ENCODE measurements at regions not wholly inside any gene's neighbourhood (a gene's known extent, or its start where the extent isn't known, plus 50 kb on each side); places are given as distances from the start of the nearest gene placed in this dataset.

DNA sequence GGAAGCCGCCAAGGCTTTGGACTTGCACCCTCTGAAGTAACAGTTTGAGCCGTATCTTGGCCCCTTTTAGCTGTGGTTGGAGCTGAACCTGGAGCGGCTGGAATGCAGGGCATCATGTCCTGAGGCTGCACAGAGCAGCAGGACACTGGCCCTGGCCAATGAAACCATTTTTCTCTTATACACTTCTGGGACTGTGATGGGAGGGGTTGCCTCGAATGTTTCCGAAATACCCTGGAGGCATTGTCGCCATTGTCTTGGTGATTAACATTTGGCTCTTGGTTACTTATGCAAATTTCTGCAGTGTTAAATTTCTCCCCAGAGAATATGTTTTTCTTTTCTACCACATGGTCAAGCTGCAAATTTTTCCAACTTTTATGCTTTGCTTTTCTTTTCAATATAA is 137.2 kb downstream of the MAGEC1 start:
- ChIA-PET POLR2A (no interaction called here), CTCF (no interaction called here)
- H3K4me3 ChIP-seq (ENCODE audit: low read depth, low read length), result no peak overlapping the region
- DNase-seq (ENCODE audit: low read depth, low spot score), result no peak
- TF ChIP-seq, protein P1, sequence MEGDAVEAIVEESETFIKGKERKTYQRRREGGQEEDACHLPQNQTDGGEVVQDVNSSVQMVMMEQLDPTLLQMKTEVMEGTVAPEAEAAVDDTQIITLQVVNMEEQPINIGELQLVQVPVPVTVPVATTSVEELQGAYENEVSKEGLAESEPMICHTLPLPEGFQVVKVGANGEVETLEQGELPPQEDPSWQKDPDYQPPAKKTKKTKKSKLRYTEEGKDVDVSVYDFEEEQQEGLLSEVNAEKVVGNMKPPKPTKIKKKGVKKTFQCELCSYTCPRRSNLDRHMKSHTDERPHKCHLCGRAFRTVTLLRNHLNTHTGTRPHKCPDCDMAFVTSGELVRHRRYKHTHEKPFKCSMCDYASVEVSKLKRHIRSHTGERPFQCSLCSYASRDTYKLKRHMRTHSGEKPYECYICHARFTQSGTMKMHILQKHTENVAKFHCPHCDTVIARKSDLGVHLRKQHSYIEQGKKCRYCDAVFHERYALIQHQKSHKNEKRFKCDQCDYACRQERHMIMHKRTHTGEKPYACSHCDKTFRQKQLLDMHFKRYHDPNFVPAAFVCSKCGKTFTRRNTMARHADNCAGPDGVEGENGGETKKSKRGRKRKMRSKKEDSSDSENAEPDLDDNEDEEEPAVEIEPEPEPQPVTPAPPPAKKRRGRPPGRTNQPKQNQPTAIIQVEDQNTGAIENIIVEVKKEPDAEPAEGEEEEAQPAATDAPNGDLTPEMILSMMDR (IDR thresholded peaks at IDR 0.05; ENCODE audit: insufficient read depth, low read length, missing control alignments), result no peak

DNA sequence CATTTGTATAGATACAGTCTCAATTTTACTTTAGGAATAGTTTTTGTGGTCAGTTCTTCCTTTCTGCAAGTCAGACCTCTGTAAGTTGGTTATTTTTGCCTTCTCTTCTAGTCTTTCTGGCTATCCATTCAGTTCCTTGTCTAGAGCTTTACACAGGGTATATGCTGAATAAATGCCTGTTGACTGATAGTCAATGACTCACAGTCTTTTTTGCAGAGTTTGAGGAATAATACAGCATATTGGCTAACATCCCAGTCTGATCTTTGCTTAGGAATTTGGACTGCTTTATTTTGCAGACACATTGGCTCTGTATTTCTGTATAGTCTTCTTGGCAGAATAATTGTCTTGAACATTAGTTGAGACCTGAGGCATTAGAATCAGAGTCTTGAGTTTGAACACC is 132.4 kb downstream of the MAGEC1 start:
- TF ChIP-seq, protein P1 (IDR thresholded peaks at IDR 0.05; ENCODE audit: insufficient read depth, low read length, missing control alignments), result no peak
- ChIA-PET POLR2A (no interaction called here), CTCF (no interaction called here)
- DNase-seq (ENCODE audit: low read depth, low spot score), result no peak
- no peak overlapping the region for H3K4me3 ChIP-seq (ENCODE audit: low read depth, low read length)

DNA sequence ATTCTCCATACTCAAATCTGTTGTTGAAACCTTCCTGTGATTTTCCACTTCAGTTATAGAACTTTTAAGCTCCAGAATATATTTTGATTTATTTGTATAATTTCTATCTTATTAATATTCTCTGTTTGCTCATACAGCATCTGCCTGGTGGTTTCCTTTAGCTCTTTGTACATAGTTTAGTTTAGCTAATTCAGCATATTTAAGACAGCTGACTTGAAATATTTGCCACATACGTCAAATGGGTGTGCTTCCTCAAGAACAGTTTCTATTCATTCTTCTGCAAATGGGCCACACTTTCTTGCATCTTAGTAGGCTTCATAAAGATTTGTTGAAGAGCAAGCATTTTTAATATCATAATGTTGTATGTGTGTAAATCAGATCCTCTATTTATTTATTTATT is 101.8 kb downstream of the MAGEC1 start:
- no peak overlapping the region for H3K4me3 ChIP-seq (ENCODE audit: low read depth, low read length)
- CTCF ChIA-PET, result no interaction called here

DNA sequence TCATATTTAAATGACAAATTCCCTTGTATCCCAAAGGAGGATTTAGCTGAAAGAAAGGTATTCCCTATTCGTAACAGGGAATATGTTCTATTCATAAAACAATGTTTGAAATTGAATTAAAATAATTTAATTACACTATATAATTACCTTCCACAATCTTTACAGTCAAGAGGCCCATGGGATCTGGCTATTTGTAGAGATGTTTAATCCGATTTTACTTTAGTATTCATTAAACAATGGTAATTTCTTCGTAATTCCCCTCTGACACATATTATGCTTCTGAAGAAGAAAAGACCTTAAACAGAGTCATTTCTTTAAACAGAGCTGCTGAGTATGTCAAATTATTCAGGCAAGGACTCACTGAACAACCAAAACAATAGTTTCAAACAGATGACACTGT is 98.8 kb downstream of the MAGEC1 start:
- ChIA-PET POLR2A (no interaction called here), CTCF (no interaction called here)
- DNase-seq (ENCODE audit: low read depth, low spot score), result no peak
- TF ChIP-seq, protein P1 (IDR thresholded peaks at IDR 0.05; ENCODE audit: insufficient read depth, low read length, missing control alignments), result no peak
- no peak overlapping the region for H3K4me3 ChIP-seq (ENCODE audit: low read depth, low read length)

More for the DNA sequence above, 101.8 kb downstream of the MAGEC1 start:
- POLR2A ChIA-PET, result no interaction called here
- no peak for DNase-seq (ENCODE audit: low read depth, low spot score)
- TF ChIP-seq, protein P1 (IDR thresholded peaks at IDR 0.05; ENCODE audit: insufficient read depth, low read length, missing control alignments), result no peak

DNA sequence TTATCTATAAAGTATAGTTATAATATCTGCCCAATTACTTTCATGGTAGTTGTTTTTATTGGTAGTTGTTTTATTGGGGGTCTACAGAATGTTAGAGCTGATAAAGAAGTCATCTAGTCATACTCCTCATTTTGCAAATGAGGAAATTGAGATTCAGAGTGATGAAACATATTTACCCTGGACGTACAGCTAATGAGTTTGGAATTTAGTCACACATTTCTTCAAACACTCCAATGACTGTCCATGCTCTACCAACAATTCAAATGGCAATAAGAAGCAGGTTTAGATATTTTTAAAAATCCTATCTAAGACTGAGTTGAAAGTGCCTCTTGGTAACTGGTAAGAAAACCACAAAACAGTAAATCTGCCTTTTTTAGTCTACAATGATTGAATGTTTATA is 98.2 kb downstream of the MAGEC1 start:
- TF ChIP-seq, protein P1 (IDR thresholded peaks at IDR 0.05; ENCODE audit: insufficient read depth, low read length, missing control alignments), result no peak
- DNase-seq (ENCODE audit: low read depth, low spot score), result no peak
- no peak overlapping the region for H3K4me3 ChIP-seq (ENCODE audit: low read depth, low read length)
- POLR2A ChIA-PET, result no interaction called here
- CTCF ChIA-PET, result no interaction called here

DNA sequence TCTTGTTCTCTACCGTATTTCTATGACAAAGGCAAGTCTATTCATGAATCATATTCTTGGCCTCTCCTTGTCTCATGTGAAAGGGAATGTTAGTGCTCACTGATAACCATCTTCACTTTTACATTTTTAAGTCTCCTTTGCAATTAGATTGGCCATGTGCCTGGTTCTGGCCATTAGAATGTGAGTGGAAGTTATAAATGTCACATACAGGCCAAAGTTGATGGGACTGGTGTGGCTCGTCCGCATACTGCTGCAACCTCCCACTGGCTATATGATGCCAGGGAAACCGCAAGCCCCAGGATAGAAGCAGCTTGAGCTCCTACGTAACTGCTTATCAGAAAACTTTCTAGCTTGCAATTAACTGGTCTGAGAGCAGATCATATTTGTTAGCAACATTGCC is 86.1 kb downstream of the MAGEC1 start:
- no peak overlapping the region for H3K4me3 ChIP-seq (ENCODE audit: low read depth, low read length)
- no peak for DNase-seq (ENCODE audit: low read depth, low spot score)
- ChIA-PET CTCF (no interaction called here), POLR2A (no interaction called here)
- TF ChIP-seq, protein P1 (IDR thresholded peaks at IDR 0.05; ENCODE audit: insufficient read depth, low read length, missing control alignments), result no peak

Measured in AG04449 (cell line).